NCI-H146 treated with DMSO at 0.1 percent for 48 hours (cell line): ENCODE measurements at regions not wholly inside any gene's neighbourhood (a gene's known extent, or its start where the extent isn't known, plus 50 kb on each side); places are given as distances from the start of the nearest gene placed in this dataset.
"Not testable (repeated sequence)": the region's sequence is repeated elsewhere in the genome, so short reads cannot be mapped to it uniquely, and the experiment has no call there.

Experiments
- DNase-seq: peaks from one replicate; lab custom pipeline; 2025; ENCODE audit not compliant: unreplicated experiment; lab: John Stamatoyannopoulos, UW

GRCh38 chr3:178967177-178967532 lies 104.5 kb downstream of the ZMAT3 start:
- no peak for DNase-seq

DNA sequence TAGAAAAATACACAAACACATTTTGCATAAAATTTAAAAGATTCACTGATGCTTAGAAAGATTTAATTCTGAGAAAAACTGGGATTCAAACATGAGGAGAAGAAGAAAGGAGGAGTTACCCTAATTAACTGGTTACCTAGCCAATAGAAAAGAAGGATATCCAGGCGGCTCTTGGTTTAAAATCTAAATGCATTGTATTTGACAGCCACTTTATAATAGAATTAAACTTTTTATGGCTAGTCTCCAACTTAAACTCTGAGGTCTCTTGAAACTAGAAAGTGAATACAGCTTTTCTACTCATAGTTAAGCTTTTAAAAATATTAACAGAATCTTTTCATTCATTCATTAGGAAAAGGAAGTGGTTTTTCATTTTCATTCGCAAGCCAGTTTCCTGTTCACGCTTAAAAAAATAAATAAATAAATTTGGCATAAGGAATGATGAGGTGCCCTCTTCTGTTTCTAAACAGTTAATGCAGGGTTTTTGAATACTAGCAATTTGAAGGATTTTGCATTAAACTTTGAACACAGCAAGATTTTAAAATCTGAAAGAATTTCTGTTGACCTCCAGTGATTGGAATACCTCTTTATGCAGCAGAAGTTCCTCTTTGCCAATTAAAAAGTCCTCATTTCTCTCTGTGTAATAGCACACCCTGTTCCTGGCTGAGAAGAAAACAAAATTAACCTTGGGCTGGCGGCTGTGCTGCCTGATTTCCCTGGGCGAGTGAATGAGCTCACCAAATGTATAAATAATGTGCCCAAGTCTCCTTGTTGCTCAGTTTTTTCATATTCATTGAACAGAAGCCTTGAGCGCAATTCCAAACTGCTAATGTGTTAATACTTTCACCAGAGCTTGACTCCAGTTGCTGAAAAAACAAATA lies 105.1 kb downstream of the ZMAT3 start:
- DNase-seq = peak; percentile 80

- DNase-seq = no peak
Measured at GRCh38 chr3:178964551-178964950, 107.1 kb downstream of the ZMAT3 start.

DNA sequence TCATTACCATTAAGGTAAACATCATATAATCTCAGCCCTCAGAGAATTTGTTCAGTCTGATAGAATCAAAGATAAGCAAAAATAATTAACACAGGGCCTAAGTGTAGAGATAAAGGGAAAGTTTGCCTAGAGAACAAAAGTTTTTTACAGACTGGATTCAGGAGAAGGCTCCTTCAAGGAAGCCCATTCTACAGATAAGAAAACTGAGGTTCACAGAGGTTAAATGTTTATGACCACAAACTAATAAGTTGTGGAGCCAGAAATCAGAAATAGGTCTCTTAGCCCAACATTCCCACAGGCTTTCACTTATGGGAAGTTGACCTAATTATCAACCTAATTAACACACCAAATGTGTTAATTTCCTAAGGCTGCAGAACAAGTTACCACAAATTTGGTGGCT lies 110.7 kb downstream of the ZMAT3 start:
- DNase-seq = no peak

DNA sequence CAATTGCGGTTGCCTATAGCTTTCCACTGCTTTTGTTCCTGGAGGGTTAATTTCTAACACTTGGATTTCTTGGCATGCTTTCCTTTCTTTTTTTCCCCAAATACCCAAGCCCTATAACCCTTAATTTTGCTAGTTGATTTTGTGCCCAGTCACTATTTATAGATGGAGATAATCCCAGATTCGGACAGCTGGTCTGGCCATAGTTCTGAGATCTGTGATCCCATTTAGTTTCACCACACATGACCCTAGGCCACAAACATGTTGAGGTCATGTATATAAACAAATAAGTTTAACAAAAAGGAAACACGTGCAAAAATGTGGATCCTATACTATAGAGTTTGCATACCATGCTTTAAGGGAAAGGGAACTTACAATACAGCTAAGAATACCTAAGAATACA lies 111.4 kb downstream of the ZMAT3 start:
- no peak for DNase-seq

DNA sequence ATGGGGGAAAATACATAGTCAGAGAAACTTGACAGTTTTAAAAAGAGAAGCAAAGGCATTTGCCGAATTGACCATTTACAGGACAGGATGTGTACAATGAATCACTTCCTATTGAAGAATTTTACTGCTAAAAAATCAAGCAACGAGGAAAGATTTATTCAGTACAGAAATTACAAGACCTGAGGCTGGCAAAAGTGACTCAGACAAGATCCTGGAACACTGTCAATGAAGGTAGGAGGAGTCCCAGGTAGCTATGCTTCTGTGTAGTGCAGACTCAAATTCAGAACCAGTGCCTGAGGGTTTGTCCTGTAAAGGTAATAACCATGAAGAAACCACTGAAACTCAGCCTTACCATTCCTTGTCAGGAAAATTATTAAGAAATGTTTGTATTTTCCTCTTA lies 120.9 kb downstream of the ZMAT3 start:
- DNase-seq = no peak

DNA sequence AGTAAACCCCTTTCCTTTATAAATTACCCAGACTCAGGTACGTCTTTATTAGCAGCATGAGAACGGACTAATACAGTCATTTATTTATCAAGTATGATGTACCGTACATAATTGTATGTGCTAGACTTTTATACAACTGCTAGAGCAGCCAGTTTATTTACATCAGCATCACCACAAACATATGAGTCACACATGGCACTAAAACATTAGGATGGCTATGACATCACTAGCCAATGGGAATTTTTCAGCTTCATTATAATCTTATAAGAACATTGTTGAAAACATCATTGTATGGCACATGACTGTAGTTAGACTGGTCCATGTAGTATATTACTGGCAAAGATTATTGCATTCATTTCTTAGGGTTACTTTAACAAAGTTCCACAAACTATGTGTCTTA lies 121.7 kb downstream of the ZMAT3 start:
- no peak for DNase-seq

DNA sequence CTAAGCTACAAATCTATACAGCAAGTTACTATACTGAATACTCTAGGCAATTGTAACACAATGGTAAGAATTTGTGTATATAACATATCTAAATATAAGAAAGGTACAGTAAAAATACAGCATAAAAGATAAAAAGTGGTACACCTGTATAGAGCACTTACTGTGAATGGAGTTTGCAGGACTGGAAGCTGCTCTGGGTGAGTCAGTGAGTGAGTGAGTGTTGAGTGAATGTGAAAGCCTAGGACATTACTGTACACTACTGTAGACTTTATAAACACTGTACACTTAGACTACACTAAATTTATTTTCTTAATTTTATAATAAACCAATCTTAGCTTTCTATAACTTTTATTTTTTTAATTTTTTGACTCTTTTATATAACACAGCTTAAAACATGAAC lies 123.1 kb downstream of the ZMAT3 start:
- DNase-seq = no peak

- DNase-seq = no peak
Measured at GRCh38 chr3:178947738-178948137, 123.9 kb downstream of the ZMAT3 start.

GRCh38 chr3:178942261-178942660 lies 129.3 kb downstream of the ZMAT3 start:
- not testable (repeated sequence) for DNase-seq

DNA sequence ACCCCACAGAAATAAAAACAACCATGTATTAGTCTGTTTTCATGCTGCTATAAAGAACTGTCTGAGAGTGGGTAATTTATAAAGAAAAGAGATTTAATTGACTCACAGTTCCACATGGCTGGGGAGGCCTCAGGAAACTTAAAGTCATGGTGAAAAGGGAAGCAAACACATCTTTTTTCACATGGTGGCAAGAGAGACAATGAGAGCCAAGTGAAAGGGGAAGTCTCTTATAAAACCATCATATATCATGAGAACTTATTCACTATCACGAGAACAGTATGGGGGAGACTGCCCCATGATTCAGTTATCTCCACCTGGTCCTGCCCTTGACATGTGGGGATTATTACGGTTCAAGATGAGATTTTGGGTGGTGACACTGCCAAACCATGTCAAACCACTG lies 141.5 kb downstream of the ZMAT3 start:
- DNase-seq = no peak

DNA sequence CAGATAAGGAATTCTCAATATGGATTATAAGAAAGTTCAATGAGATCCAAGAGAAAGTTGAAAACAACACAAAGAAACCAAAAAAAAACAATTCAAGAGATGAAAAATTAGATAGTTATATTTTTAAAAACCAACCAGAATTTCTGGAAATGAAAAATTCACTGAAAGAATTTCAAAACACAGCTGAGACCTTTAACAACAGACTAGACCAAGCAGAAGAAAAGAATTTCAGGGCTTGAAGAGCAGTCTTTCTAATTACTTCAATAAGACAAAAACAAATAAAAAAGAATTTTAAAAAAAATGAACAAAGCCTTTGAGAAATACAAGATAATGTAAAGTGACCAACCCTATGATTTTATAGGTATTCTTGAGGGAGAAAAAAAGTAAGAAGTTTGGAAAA lies 155.4 kb downstream of the ZMAT3 start:
- no peak for DNase-seq

DNA sequence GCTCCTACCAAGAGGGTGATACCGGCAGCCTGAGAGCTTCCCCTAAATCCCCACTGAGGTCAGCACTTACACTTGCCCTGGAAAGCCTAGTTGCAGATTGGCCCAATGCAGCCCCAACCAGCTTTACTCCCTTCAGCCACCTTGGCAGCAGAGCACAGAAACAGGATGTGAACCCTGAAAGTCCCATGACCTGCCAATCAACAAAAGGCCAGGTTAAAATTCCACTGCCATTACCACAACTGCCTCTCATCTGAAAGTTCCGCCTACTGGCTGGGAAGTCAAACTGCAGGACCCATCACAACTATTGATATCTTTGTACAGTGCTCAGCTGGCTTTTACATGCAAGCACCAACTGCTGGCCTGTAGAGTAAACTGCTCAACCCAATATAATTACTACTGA lies 156.2 kb downstream of the ZMAT3 start:
- no peak for DNase-seq

DNA sequence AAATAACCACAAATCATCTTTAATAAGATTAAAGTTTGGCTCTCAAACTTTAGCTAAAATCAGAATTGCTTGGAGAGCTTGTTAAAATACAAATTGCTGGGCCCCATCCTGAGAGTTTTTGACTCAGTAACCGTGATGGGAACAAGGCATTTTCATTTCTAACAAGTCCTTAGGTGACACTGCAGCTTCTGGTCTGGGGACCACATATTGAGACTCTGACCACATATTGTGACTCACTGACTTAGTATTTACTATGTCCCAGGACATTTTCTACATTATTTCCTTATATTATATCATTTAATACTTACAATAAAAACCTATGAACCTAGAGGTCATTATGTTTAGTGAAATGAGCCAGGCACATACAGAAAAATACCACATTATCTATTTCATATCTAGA lies 164.5 kb downstream of the ZMAT3 start:
- DNase-seq = no peak

GRCh38 chr3:178901204-178901603 lies 170.4 kb downstream of the ZMAT3 start:
- DNase-seq = peak; percentile 71

GRCh38 chr3:178900029-178900646 lies 171.5 kb downstream of the ZMAT3 start:
- peak; percentile 100 for DNase-seq

- no peak for DNase-seq
Measured at GRCh38 chr3:178895178-178895789, 176.3 kb downstream of the ZMAT3 start.
